Neural progenitor cell (in vitro differentiated cells): ENCODE measurements at regions not wholly inside any gene's neighbourhood (a gene's known extent, or its start where the extent isn't known, plus 50 kb on each side); places are given as distances from the start of the nearest gene placed in this dataset.

Experiments
- EZH2 ChIP-seq: fragments of 200-600 bp; sonication (generic); IDR thresholded peaks from 2 replicates; pipeline ENCODE4 v1.6.1; 2017; ENCODE audit warnings: antibody characterized with exemption, mild to moderate bottlenecking, moderate library complexity
- TF ChIP-seq, protein P1 (sequence below): fragments of 200-600 bp; sonication (generic); IDR thresholded peaks from 2 replicates; pipeline ENCODE4 v1.5.1; 2017; ENCODE audit warnings: antibody characterized with exemption, mild to moderate bottlenecking

DNA sequence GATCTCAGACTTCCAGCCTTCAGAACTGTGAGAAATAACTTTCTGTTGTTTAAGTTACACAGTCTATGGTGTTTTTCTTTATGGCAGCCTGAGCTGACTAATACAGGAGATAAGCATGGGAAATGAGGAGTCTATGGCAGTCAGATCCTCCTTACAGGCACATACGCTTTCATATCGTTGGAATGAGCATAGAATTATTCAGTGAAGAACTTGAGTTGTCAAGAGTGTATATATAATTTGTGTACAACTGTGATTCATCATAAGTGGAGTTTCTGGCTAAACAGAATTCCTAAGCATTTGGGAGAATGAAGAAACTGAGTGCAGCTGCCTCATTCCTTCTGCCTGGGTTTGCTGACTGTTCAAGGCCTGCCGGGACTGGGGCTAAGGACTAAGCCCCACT lies 516.7 kb downstream of the ADRA2A start:
- TF ChIP-seq EZH2 = no peak
- TF ChIP-seq, protein P1, sequence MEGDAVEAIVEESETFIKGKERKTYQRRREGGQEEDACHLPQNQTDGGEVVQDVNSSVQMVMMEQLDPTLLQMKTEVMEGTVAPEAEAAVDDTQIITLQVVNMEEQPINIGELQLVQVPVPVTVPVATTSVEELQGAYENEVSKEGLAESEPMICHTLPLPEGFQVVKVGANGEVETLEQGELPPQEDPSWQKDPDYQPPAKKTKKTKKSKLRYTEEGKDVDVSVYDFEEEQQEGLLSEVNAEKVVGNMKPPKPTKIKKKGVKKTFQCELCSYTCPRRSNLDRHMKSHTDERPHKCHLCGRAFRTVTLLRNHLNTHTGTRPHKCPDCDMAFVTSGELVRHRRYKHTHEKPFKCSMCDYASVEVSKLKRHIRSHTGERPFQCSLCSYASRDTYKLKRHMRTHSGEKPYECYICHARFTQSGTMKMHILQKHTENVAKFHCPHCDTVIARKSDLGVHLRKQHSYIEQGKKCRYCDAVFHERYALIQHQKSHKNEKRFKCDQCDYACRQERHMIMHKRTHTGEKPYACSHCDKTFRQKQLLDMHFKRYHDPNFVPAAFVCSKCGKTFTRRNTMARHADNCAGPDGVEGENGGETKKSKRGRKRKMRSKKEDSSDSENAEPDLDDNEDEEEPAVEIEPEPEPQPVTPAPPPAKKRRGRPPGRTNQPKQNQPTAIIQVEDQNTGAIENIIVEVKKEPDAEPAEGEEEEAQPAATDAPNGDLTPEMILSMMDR = no peak
